ENCODE measurements at regions not wholly inside any gene's neighbourhood (a gene's known extent, or its start where the extent isn't known, plus 50 kb on each side); places are given as distances from the start of the nearest gene placed in this dataset.

GRCh38 chr2:220394433-220394832 lies 767.0 kb downstream of the SLC4A3 start:
- Histone ChIP-seq H3K4me1 (no peaks in the 10 kb centered on the region), H3K9me3 (no peaks in the 10 kb centered on the region), H3K27me3 (no peaks in the 10 kb centered on the region), H3K4me3 (no peak overlapping the region), H3K36me3 (no peaks in the 10 kb centered on the region), H3K27ac (no peak overlapping the region)
- intact Hi-C loops (cut with DNase I) = no loop called here
- no peak for TF ChIP-seq CTCF (IDR thresholded peaks at IDR 0.05)
- ATAC-seq (no peak), DNase-seq (no peak)

- intact Hi-C loops (cut with DNase I) = no loop called here
- Histone ChIP-seq H3K4me3 (no peak overlapping the region), H3K27me3 (no peaks in the 10 kb centered on the region), H3K27ac (no peak overlapping the region), H3K36me3 (no peaks in the 10 kb centered on the region), H3K4me1 (no peaks in the 10 kb centered on the region), H3K9me3 (no peaks in the 10 kb centered on the region)
- TF ChIP-seq CTCF (IDR thresholded peaks at IDR 0.05) = no peak
- ATAC-seq (no peak), DNase-seq (no peak)
Observed at GRCh38 chr2:220396287-220396686, 768.9 kb downstream of the SLC4A3 start.

- H3K4me1 ChIP-seq = no peaks in the 10 kb centered on the region
- intact Hi-C loops (cut with DNase I) = no loop called here
- H3K27ac ChIP-seq = no peak overlapping the region
- no peak for ATAC-seq
- no peak for DNase-seq
- H3K27me3 ChIP-seq = no peaks in the 10 kb centered on the region
- TF ChIP-seq CTCF (IDR thresholded peaks at IDR 0.05) = no peak
- H3K36me3 ChIP-seq = no peaks in the 10 kb centered on the region
- H3K9me3 ChIP-seq = peaks cover 6% of the 10 kb centered on the region
- no peak overlapping the region for H3K4me3 ChIP-seq
Observed at GRCh38 chr2:220410296-220410695, 782.9 kb downstream of the SLC4A3 start.

- H3K4me1 ChIP-seq = no peaks in the 10 kb centered on the region
- no peaks in the 10 kb centered on the region for H3K36me3 ChIP-seq
- H3K27me3 ChIP-seq = no peaks in the 10 kb centered on the region
- intact Hi-C loops (cut with DNase I) = no loop called here
- DNase-seq (no peak), ATAC-seq (no peak)
- no peak overlapping the region for H3K27ac ChIP-seq
- H3K9me3 ChIP-seq = no peaks in the 10 kb centered on the region
- TF ChIP-seq CTCF (IDR thresholded peaks at IDR 0.05) = no peak
- H3K4me3 ChIP-seq = no peak overlapping the region
Observed at GRCh38 chr2:220417503-220417902, 790.1 kb downstream of the SLC4A3 start.

GRCh38 chr2:220419647-220420046 lies 792.2 kb downstream of the SLC4A3 start:
- DNase-seq (no peak), ATAC-seq (no peak)
- Histone ChIP-seq H3K36me3 (no peaks in the 10 kb centered on the region), H3K9me3 (no peaks in the 10 kb centered on the region), H3K4me3 (no peak overlapping the region), H3K27ac (no peak overlapping the region), H3K27me3 (no peaks in the 10 kb centered on the region), H3K4me1 (no peaks in the 10 kb centered on the region)
- TF ChIP-seq CTCF (IDR thresholded peaks at IDR 0.05) = no peak
- intact Hi-C loops (cut with DNase I) = no loop called here

GRCh38 chr2:220420820-220421219 lies 793.4 kb downstream of the SLC4A3 start:
- H3K4me3 ChIP-seq = no peak overlapping the region
- TF ChIP-seq CTCF (IDR thresholded peaks at IDR 0.05) = no peak
- H3K4me1 ChIP-seq = no peaks in the 10 kb centered on the region
- no peak for ATAC-seq
- intact Hi-C loops (cut with DNase I) = no loop called here
- H3K36me3 ChIP-seq = no peaks in the 10 kb centered on the region
- no peaks in the 10 kb centered on the region for H3K9me3 ChIP-seq
- no peak overlapping the region for H3K27ac ChIP-seq
- DNase-seq = no peak
- H3K27me3 ChIP-seq = no peaks in the 10 kb centered on the region

Data from upper lobe of right lung (tissue), 1 donor.